MM.1S (cell line): ENCODE measurements at regions not wholly inside any gene's neighbourhood (a gene's known extent, or its start where the extent isn't known, plus 50 kb on each side); places are given as distances from the start of the nearest gene placed in this dataset.

Source experiments
- DNase-seq: peaks from one replicate; pipeline ENCODE4 v3.0.0-alpha.2; 2015
- H2AFZ ChIP-seq: fragments of 300-600 bp; sonication (generic); 2 replicates; pipeline ENCODE4 v1.6.0; 2016; ENCODE audit warnings: antibody characterized with exemption, low read length
- H3F3A ChIP-seq: fragments of 300-600 bp; sonication (generic); 2 replicates; pipeline ENCODE4 v1.6.1; 2016; ENCODE audit warnings: mild to moderate bottlenecking, antibody characterized with exemption, low read length, moderate library complexity, mixed read lengths; ENCODE audit not compliant: insufficient read depth
- H3K27ac ChIP-seq: fragments of 300-600 bp; sonication (generic); 2 replicates; pipeline ENCODE4 v1.5.1; 2016; ENCODE audit warnings: mild to moderate bottlenecking, low read length
- H3K27me3 ChIP-seq: fragments of 300-600 bp; sonication (generic); replicated peaks from 2 replicates; pipeline ENCODE4 v1.6.0; 2016; ENCODE audit warnings: low read length; ENCODE audit not compliant: insufficient read depth
- H3K36me3 ChIP-seq: fragments of 300-600 bp; sonication (generic); replicated peaks from 2 replicates; pipeline ENCODE4 v1.6.1; 2016; ENCODE audit warnings: mild to moderate bottlenecking, low read length, mixed read lengths; ENCODE audit not compliant: insufficient read depth
- H3K4me1 ChIP-seq: fragments of 300-600 bp; sonication (generic); 2 replicates; pipeline ENCODE4 v1.6.1; 2016; ENCODE audit warnings: low read length, mixed read lengths
- H3K4me2 ChIP-seq: fragments of 300-600 bp; sonication (generic); 2 replicates; pipeline ENCODE4 v1.6.0; 2016; ENCODE audit warnings: low read depth, low read length
- H3K4me3 ChIP-seq: fragments of 300-600 bp; sonication (generic); 2 replicates; pipeline ENCODE4 v1.5.1; 2016; ENCODE audit warnings: low read length, mixed read lengths
- H3K79me2 ChIP-seq: fragments of 300-600 bp; sonication (generic); 2 replicates; pipeline ENCODE4 v1.6.1; 2016; ENCODE audit warnings: mixed run types, low read length, mixed read lengths
- H3K9ac ChIP-seq: fragments of 300-600 bp; sonication (generic); 2 replicates; pipeline ENCODE4 v1.6.1; 2016; ENCODE audit warnings: low read length, mixed read lengths
- H3K9me2 ChIP-seq: fragments of 300-600 bp; sonication (generic); replicated peaks from 2 replicates; pipeline ENCODE4 v1.6.1; 2016; ENCODE audit warnings: mild to moderate bottlenecking, low read length, mixed read lengths; ENCODE audit not compliant: insufficient read depth
- H3K9me3 ChIP-seq: fragments of 300-600 bp; sonication (generic); replicated peaks from 2 replicates; pipeline ENCODE4 v1.6.1; 2016; ENCODE audit warnings: mild to moderate bottlenecking, low read length, mixed read lengths; ENCODE audit not compliant: insufficient read depth
- H4K20me1 ChIP-seq: fragments of 300-600 bp; sonication (generic); 2 replicates; pipeline ENCODE4 v1.6.1; 2016; ENCODE audit warnings: mild to moderate bottlenecking, low read length, moderate library complexity, mixed read lengths; ENCODE audit not compliant: insufficient read depth
- EZH2 ChIP-seq: fragments of 300-600 bp; sonication (generic); optimal IDR thresholded peaks from 2 replicates; pipeline ENCODE3; 2017; ENCODE audit warnings: low read depth, mild to moderate bottlenecking, antibody characterized with exemption, low read length, mixed read lengths
- EZH2phosphoT487 ChIP-seq: fragments of 300-600 bp; sonication (generic); IDR thresholded peaks from 2 replicates; pipeline ENCODE4 v1.6.1; 2018; ENCODE audit warnings: antibody characterized with exemption, low read length
- TF ChIP-seq, protein P1 (sequence below): fragments of 300-600 bp; sonication (generic); IDR thresholded peaks from 2 replicates; pipeline ENCODE4 v1.5.1; 2016; ENCODE audit warnings: antibody characterized with exemption, low read length, mixed read lengths

DNA sequence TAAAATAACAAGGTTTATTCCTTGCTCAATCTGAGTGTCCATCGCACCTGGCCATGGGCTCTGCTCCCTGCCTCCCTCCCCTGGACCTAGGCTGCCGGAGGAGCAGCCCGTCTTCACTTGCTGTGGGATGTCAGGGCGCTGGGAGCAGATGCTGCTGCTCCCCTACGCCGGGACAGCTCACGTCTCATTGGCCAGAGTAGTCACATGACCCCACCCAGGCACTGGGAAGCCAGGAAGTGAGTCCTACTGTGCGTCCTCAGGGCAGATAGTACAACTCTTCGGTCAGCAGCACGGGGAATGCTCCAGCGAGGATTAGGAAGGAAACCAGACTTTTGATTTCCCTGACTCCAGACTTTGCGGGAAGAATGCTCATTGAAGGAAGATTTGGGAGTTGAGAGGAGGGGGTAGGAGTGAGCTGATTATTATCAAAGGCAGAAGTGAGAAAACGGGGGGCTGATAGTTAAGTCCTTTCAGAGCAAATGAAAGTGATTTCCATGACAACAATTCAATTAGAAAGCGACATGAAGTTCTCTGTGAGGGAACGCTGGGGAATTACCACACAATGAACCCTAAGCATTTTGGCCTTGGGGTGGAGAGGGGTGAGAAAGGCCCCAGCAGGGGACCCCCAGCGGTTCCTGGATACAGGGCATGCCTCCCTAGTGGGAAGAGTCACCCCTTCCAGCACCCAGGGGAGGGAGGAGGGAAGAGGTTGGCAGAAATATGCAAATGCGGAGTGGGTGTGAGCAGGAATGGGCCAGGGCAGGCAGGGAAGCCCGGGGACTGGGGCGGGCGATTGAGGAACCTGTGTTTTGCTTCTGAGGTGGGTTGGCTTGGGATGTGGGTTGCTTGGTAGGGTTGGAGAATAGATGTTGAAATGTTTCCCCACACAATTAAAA lies 215.5 kb downstream of the AACS start:
- no peaks in the 10 kb centered on the region for H4K20me1 ChIP-seq
- no peak overlapping the region for H3K4me2 ChIP-seq
- no peaks in the 10 kb centered on the region for H3K79me2 ChIP-seq
- no peak for DNase-seq
- H2AFZ ChIP-seq: no peak overlapping the region
- no peaks in the 10 kb centered on the region for H3K27me3 ChIP-seq
- H3K9me2 ChIP-seq: no peaks in the 10 kb centered on the region
- no peak overlapping the region for H3K9ac ChIP-seq
- no peaks in the 10 kb centered on the region for H3F3A ChIP-seq
- no peaks in the 10 kb centered on the region for H3K4me1 ChIP-seq
- no peaks in the 10 kb centered on the region for H3K36me3 ChIP-seq
- no peaks in the 10 kb centered on the region for H3K9me3 ChIP-seq
- H3K4me3 ChIP-seq: no peak overlapping the region
- TF ChIP-seq, protein P1, sequence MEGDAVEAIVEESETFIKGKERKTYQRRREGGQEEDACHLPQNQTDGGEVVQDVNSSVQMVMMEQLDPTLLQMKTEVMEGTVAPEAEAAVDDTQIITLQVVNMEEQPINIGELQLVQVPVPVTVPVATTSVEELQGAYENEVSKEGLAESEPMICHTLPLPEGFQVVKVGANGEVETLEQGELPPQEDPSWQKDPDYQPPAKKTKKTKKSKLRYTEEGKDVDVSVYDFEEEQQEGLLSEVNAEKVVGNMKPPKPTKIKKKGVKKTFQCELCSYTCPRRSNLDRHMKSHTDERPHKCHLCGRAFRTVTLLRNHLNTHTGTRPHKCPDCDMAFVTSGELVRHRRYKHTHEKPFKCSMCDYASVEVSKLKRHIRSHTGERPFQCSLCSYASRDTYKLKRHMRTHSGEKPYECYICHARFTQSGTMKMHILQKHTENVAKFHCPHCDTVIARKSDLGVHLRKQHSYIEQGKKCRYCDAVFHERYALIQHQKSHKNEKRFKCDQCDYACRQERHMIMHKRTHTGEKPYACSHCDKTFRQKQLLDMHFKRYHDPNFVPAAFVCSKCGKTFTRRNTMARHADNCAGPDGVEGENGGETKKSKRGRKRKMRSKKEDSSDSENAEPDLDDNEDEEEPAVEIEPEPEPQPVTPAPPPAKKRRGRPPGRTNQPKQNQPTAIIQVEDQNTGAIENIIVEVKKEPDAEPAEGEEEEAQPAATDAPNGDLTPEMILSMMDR: no peak
- no peak overlapping the region for H3K27ac ChIP-seq

DNA sequence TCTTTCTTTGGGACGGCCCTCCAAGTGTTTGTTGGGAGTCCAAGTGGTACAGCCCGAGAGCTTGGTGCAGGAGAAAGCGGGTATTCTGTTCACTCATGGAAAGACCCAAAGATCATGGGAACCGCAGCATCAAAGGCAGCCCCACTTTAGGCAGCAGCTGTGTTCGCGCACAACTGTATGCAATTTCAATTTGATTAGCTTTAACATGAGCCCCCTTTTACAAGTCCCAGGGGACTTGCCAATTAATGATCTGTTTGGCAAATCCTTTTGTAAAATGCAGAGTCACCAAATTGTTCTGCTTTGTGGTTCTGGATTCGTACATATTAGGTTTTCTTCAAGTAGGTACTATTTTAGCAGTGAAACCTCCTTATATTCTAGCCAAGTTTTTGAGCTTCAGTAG lies 217.7 kb downstream of the AACS start:
- no peaks in the 10 kb centered on the region for H4K20me1 ChIP-seq
- DNase-seq: no peak
- no peaks in the 10 kb centered on the region for H3K79me2 ChIP-seq
- TF ChIP-seq, protein P1: no peak
- TF ChIP-seq EZH2phosphoT487: no peak
- no peak overlapping the region for H3K9ac ChIP-seq
- no peaks in the 10 kb centered on the region for H3F3A ChIP-seq
- H3K27me3 ChIP-seq: no peaks in the 10 kb centered on the region
- no peaks in the 10 kb centered on the region for H3K4me1 ChIP-seq
- H3K9me2 ChIP-seq: no peaks in the 10 kb centered on the region
- no peaks in the 10 kb centered on the region for H3K36me3 ChIP-seq
- no peak overlapping the region for H2AFZ ChIP-seq
- no peak overlapping the region for H3K4me3 ChIP-seq
- no peaks in the 10 kb centered on the region for H3K9me3 ChIP-seq
- no peak overlapping the region for H3K27ac ChIP-seq
- H3K4me2 ChIP-seq: no peak overlapping the region

DNA sequence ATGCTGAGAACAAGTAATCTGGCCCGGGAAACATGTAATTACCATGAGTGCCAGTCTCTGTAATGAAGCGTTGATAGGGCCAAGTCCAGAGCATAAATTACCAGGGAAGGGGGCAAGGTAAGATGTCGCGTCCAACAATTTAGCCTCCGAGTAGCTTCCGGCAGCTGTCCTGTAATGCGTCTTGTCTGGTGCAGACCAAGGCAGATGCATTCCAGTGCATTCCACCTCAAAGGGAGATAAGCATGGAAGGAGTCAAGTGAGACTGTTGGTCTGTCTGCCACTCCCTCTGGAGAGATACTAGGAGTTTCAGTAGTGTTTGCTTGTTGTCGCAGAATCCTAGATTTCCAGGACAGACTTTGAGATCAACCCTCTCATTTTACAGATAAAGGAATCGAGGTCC lies 218.3 kb downstream of the AACS start:
- Histone ChIP-seq H3K9ac (no peak overlapping the region), H3K36me3 (no peaks in the 10 kb centered on the region), H2AFZ (no peak overlapping the region), H4K20me1 (no peaks in the 10 kb centered on the region), H3K27ac (no peak overlapping the region), H3K4me1 (no peaks in the 10 kb centered on the region), H3K4me3 (no peak overlapping the region), H3K79me2 (no peaks in the 10 kb centered on the region), H3K4me2 (no peak overlapping the region), H3K27me3 (no peaks in the 10 kb centered on the region), H3F3A (no peaks in the 10 kb centered on the region), H3K9me2 (no peaks in the 10 kb centered on the region), H3K9me3 (no peaks in the 10 kb centered on the region)
- TF ChIP-seq EZH2phosphoT487: no peak
- TF ChIP-seq, protein P1: no peak
- TF ChIP-seq EZH2: no peak
- no peak for DNase-seq
